ENCODE measurements at regions not wholly inside any gene's neighbourhood (a gene's known extent, or its start where the extent isn't known, plus 50 kb on each side); places are given as distances from the start of the nearest gene placed in this dataset.
"Not testable (repeated sequence)": the region's sequence is repeated elsewhere in the genome, so short reads cannot be mapped to it uniquely, and the experiment has no call there.

DNA sequence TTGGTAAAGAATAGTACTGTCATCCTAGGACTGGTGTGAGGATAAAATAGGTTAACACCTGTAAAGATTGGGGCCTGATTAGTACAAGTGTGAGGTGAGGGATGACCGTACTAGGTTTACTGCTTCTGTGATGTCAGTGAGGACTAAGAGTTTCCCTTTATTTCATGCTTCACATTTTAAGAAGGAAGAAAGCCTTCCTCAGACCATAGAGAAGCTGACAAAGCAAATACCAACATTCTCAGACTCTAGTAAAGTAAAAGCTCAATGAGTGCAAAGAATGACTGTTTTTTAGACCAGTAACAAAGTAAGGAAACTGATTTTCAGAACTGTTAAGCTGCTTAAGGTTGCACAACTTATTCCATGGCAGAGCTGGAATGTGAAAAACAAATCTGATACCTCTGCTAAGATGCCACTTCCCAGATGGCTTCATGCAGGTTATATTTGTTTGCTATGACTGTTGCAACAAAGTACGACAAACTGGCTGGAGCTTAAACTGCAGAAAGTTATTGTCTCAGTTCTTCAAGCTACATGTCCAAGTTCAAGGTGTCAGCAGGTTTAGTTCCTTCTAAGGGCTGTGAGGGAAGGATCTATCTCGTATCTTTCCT, 354.9 kb downstream of the RSL24D1 start:
- DNase-seq (ENCODE audit: low read depth in 2 of 2) = no peak

- no peak for DNase-seq (ENCODE audit: low read depth in 2 of 2)
Observed at GRCh38 chr15:54840621-54841398, 355.9 kb downstream of the RSL24D1 start.

- DNase-seq (ENCODE audit: low read depth in 2 of 2) = no peak
Observed at GRCh38 chr15:54839379-54839778, 357.4 kb downstream of the RSL24D1 start.

DNA sequence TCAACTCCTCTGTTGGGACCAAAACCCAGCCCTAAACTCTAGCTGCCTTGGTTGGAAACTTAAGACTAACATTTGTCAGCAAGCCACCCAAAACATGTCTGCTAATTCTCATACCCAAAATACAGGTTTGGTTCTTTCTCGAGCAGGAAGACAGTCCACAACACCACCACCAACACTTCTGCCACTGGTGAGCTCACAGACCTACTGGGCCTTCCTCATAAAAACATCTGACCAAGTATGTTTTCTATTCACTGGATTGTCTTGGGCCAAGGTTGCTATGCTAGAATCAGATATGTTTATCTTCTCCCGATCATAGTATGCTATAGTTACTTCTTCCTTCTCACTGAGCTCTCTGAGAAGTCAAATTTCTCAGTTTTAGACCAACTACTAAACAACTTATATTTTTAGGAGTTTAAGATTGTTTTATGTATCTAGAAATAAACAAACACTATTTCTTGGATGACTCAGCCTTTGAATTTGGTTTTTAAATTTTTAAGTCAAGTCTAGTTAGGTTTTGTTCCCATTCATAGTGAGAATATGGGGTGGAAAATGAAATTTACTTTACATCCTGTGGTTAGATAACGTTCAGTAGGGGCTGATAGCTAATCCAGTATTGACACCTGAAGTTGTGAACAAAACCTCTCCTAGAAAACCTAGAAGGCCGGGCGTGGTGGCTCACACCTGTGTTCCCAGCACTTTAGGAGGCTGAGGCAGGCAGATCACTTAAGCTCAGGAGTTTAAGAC, 360.5 kb downstream of the RSL24D1 start:
- no peak for DNase-seq (ENCODE audit: low read depth in 2 of 2)

DNA sequence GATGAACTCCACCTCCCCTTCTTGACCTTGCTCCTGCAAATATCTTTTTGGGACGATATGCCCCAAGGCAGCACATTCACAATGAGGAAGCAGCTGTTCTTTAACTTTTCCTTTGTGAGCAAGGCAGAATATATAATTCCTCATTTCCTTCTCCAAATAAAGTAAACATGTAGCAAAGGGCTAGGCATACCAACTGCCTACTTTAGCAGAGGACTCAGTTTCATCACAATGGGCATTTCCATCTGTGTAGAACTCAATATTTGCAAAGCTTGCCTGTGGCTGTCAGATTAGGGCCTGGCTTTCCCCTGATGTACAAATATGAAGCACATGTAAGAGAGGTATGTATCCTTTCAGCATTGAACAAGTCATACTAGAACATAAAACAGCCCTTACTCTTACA, 366.9 kb downstream of the RSL24D1 start:
- no peak for DNase-seq (ENCODE audit: low read depth in 2 of 2)

GRCh38 chr15:54820811-54821210, 375.9 kb downstream of the RSL24D1 start:
- no peak for DNase-seq (ENCODE audit: low read depth in 2 of 2)

- no peak for DNase-seq (ENCODE audit: low read depth in 2 of 2)
Observed at GRCh38 chr15:54820098-54820497, 376.6 kb downstream of the RSL24D1 start.

DNA sequence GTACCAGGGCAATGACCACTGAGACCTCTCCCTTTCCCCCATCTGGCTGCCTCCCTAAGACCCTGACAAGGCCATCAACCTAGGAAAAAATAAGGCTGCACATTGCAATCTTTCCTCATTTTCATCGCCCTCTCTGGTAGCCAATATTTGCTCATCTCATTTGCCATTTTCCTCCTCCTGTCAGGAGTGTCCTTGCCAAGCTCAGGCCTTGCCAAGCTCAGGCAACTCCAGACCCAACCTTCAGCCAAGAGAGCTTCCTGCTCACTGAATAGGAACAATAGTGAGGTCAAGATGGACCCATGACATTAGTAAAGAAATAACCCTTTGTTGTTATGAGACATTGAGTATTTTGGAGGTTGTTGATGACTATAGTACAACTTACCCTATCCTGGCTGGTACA, 380.3 kb downstream of the RSL24D1 start:
- DNase-seq (ENCODE audit: low read depth in 2 of 2) = no peak

DNA sequence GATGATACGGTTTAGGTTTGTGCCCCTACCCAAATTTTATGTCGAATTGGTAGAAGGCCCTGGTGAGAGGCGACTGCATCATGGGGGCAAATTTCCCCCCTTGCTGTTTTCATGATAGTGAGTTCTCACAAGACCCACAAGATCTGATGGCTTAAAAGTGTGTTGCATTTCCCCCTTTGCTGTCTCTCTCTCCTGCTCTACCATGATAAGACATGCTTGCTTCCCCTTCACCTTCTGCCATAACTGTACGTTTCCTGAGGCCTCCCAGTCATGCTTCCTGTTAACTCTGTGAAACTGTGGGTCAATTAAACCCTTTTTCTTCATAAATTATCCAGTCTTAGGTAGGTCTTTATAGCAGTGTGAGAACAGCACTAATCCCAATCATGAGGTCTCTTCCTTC, 381.2 kb downstream of the RSL24D1 start:
- no peak for DNase-seq (ENCODE audit: low read depth in 2 of 2)

DNA sequence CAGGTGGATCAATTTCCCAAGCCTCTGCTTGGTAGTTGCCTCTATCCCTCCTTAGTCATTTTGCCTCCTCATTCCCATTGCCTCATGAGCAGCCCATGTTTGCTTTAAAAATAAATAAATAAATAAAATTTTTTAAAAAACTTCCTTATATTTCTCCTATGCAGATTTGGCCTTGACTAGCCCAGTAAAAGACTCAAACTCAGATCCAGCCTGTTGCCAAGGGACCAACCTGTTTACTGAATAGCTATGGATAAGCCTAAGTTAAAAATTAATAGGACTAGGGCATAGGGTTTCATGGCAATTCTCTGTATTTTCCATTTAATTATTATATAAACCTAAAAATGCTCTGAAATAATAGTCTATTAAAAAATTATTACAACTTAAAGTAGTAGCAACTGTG, 384.4 kb downstream of the RSL24D1 start:
- DNase-seq (ENCODE audit: low read depth in 2 of 2) = no peak

GRCh38 chr15:54810496-54810895, 386.2 kb downstream of the RSL24D1 start:
- DNase-seq (ENCODE audit: low read depth in 2 of 2) = no peak

DNA sequence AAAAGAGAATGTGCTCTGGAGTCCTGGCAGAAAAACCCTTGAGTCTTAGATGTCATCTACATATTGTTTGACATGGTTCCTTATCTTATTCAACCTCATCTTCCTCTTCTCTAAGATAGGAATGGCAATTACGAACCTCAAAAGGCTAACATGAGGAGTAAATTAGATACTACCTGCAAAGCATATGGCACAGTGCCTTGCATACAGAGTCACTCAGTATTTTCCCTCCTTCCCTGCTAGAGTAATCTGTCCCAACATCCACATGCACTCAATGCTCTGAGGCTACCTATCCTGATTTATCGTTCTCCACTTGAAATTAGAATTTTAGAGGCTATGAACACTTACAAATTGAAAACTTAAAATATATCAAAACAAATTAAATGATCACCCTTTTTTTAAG, 386.7 kb downstream of the RSL24D1 start:
- DNase-seq (ENCODE audit: low read depth in 2 of 2) = no peak

DNA sequence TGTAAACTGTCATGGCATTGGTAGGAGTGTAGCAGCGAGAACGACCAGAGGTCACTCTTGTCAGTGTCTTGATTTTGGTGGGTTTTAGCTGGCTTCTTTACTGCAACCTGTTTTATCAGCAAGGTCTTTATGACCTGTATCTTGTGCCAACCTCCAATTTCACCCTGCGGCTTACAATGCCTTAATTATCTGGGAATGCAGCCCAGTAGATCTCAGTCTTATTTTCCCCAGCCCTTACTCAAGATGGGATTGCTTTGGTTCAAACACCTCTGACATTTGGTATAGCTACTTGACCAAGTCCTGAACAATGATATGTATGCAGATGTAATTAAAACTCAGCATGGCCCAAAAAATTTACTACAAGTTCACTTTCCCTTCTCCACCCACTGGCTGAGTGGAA, 388.4 kb downstream of the RSL24D1 start:
- DNase-seq (ENCODE audit: low read depth in 2 of 2) = no peak

DNA sequence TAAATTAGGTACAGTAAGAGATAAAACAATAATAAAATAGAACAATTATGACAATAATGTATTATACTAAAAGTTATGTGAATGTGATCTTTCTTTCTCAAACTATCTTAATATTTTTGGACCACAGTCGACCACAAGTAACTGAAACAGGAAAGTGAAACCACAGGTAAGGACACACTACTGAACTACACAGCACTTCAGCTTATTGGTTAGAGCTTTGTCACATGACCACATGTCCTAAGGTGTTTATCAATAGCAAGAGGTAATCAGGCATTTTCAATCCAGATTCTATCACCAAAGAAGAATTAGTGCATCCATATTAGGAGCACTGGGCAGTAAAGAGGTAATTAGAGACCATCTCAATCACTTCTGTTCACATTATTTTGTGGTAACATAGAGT, 392.8 kb downstream of the RSL24D1 start:
- DNase-seq (ENCODE audit: low read depth in 2 of 2) = no peak

- DNase-seq (ENCODE audit: low read depth in 2 of 2) = no peak
Observed at GRCh38 chr15:54803134-54803808, 393.5 kb downstream of the RSL24D1 start.

- DNase-seq (ENCODE audit: low read depth in 2 of 2) = no peak
Observed at GRCh38 chr15:54792526-54792925, 404.2 kb downstream of the RSL24D1 start.

DNA sequence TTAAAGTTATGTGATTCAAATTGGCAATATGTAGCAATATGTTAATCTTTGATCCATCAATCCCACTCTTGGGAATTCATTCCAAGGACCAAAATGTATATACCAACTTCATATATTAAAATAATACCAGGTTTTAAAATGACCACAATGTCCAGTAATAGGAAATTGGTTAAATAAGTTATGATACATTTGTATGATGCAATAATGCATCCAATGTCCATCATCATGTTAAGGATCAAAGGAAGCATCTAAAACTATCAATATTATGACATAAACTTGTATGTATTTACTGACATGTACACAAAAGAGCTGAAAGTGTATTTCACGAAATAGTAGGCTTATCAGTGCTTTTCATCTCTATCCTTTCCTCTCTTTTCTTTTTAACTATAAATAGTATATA, 406.0 kb downstream of the RSL24D1 start:
- DNase-seq (ENCODE audit: low read depth in 2 of 2) = no peak

- DNase-seq (ENCODE audit: low read depth in 2 of 2) = no peak
Observed at GRCh38 chr15:54789376-54789775, 407.4 kb downstream of the RSL24D1 start.

DNA sequence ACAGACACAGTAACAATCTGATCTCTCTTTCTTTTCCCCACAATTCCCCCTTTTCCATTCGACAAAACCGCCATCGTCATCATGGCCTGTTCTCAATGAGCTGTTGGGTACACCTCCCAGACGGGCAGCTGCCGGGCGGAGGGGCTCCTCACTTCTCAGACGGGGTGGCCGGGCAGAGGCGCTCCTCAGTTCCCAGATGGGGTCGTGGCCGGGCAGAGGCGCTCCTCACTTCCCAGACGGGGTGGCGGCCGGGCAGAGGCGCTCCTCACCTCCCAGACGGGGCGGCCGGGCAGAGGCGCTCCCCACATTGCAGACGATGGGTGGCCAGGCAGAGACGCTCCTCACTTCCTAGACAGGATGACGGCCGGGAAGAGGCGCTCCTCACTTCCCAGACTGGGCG, 415.5 kb downstream of the RSL24D1 start:
- not testable (repeated sequence) for DNase-seq (ENCODE audit: low read depth in 2 of 2)

- DNase-seq (ENCODE audit: low read depth in 2 of 2) = no peak
Observed at GRCh38 chr15:54779271-54779670, 417.5 kb downstream of the RSL24D1 start.

DNA sequence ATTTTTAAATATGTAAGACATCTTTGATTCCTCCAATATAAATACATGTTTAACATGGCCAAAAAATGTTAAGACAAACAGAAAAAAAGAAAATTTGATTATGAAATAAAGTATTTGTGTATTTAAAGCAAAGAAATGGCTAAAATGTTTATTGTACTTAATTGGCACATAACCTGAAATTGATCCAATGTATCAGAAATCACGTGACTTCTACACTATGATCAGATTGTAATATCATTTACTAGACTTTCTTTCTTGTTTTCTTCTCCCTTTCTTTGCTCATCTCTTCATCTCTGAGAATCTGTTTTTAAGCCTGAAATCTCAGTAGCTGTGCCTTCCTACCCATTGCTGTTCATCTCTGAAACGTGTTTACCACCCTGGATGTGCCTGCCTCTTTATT, 420.3 kb downstream of the RSL24D1 start:
- no peak for DNase-seq (ENCODE audit: low read depth in 2 of 2)

GRCh38 chr15:54772663-54773062, 424.1 kb downstream of the RSL24D1 start:
- no peak for DNase-seq (ENCODE audit: low read depth in 2 of 2)

All from stimulated activated CD4-positive, alpha-beta T cell treated with anti-CD3 and anti-CD28 coated beads, Interleukin-12 subunit alpha, Interleukin-12 subunit beta, amount 100 ng/mL, for 24 hours (primary cell).